ENCODE measurements at regions not wholly inside any gene's neighbourhood (a gene's known extent, or its start where the extent isn't known, plus 50 kb on each side); places are given as distances from the start of the nearest gene placed in this dataset.
"Not testable (repeated sequence)": the region's sequence is repeated elsewhere in the genome, so short reads cannot be mapped to it uniquely, and the experiment has no call there.

DNA sequence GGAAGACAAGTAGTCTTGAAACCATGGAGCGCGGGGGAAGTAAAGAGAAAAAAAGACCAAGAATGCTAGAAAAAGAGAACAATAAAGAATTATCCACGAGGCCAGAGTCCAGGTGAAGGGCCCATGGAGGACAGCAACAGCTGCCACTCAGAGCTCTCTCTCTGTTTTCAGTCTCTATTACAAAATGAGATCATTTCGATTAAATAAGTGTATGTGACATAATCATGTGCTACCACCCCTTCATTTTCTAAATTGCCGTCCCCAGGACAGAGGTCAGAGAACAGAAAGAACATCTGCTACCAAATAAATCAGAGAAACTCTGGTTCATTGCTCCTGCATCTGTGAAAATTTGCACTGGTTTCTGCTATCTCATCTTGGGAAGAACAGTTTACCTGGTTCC lies 838.7 kb downstream of the RNF144A start:
- H3K27ac ChIP-seq (ENCODE audit: low read length): no peak overlapping the region
- H3K4me1 ChIP-seq (ENCODE audit: control insufficient read depth, insufficient read depth, low read length): no peaks in the 10 kb centered on the region
- H3K4me3 ChIP-seq (ENCODE audit: low read length): no peak overlapping the region
- no peaks in the 10 kb centered on the region for H3K36me3 ChIP-seq (ENCODE audit: control insufficient read depth, insufficient read depth, low read length)
- DNase-seq (ENCODE audit: low read depth, low spot score): no peak
- no peaks in the 10 kb centered on the region for H3K27me3 ChIP-seq (ENCODE audit: control insufficient read depth, insufficient read depth, low read length)
- H3K9me3 ChIP-seq (ENCODE audit: control insufficient read depth, insufficient read depth, low read length): no peaks in the 10 kb centered on the region
- WGBS (ENCODE audit: insufficient coverage, insufficient read length): no CpG with 5 or more reads among the region's 5 CpGs

DNA sequence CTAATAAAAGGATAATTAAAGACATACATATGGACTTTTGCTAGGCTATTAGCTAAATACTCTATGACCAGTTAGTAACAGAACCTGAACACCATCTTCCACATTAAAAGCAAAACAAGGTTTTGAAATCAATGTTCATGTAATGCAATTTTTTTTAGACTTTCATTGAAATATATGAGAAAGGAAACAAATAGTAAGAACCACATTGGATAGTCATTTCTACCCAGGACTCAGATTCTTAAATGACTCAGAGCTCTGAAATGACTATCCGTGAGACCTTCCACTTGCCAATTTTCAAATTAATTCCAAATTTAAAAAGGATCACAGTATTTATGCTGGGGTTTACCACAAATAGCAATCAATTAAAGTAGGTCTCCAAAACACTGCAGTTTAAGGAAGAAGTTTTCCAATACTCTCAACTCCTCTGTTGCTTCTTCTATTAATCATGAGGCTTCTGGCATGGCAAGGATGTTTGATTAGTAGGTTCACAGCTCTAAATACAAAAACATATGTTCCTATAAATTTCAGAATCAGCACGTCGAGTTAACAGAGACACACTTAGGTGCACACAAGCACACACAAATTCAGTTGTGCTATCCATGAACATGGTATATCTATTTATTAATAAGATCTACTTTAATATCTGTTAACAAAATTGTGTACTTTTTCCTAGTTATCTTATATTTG lies 841.0 kb downstream of the RNF144A start:
- Histone ChIP-seq H3K9me3 (ENCODE audit: control insufficient read depth, insufficient read depth, low read length) (peaks cover 1% of the 10 kb centered on the region; the same call in 1 of the 2 replicates), H3K36me3 (ENCODE audit: control insufficient read depth, insufficient read depth, low read length) (no peaks in the 10 kb centered on the region), H3K27me3 (ENCODE audit: control insufficient read depth, insufficient read depth, low read length) (no peaks in the 10 kb centered on the region), H3K4me1 (ENCODE audit: control insufficient read depth, insufficient read depth, low read length) (no peaks in the 10 kb centered on the region), H3K4me3 (ENCODE audit: low read length) (no peak overlapping the region), H3K27ac (ENCODE audit: low read length) (no peak overlapping the region)
- no CpG with 5 or more reads among the region's 3 CpGs for WGBS (ENCODE audit: insufficient coverage, insufficient read length)
- no peak for DNase-seq (ENCODE audit: low read depth, low spot score)

DNA sequence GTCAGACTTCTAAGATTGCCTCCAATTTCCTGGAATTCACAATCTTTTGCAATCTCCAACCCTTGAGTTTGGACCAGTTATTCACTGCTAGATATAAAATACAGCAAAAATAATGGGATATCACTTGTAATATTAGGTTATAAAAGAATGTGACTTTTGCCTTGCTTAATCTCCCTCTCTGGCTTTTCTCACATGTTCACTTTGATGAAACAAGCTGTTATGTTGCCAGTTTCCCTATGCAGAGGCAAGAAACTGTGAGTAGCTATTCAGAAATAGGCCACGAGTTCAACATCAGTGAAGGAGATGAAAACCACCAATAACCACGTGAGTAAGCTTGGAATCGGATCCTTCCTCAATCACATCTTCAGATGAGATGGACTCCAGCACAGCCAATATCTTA lies 842.7 kb downstream of the RNF144A start:
- DNase-seq (ENCODE audit: low read depth, low spot score): no peak
- Histone ChIP-seq H3K36me3 (ENCODE audit: control insufficient read depth, insufficient read depth, low read length) (no peaks in the 10 kb centered on the region), H3K27me3 (ENCODE audit: control insufficient read depth, insufficient read depth, low read length) (no peaks in the 10 kb centered on the region), H3K27ac (ENCODE audit: low read length) (no peak overlapping the region), H3K9me3 (ENCODE audit: control insufficient read depth, insufficient read depth, low read length) (peaks cover 1% of the 10 kb centered on the region; the same call in 1 of the 2 replicates), H3K4me1 (ENCODE audit: control insufficient read depth, insufficient read depth, low read length) (no peaks in the 10 kb centered on the region), H3K4me3 (ENCODE audit: low read length) (no peak overlapping the region)
- WGBS (ENCODE audit: insufficient coverage, insufficient read length): no CpG with 5 or more reads among the region's 3 CpGs

DNA sequence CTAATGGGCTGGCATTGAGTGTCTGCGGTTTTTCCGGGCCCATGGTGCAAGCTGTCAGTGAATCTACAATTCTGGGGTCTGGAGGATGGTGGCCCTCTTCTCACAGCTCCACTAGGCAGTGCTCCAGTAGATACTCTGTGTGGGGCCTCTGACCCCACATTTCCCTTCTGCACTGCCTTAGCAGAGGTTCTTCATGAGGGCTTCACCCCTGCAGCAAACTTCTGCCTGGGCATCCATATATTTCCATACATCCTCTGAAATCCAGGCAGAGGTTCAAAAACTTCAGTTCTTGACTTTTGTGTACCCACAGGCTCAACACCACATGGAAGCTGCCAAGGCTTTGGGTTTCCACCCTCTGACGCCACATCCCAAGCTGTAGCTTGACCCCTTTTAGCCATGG lies 846.2 kb downstream of the RNF144A start:
- H3K9me3 ChIP-seq (ENCODE audit: control insufficient read depth, insufficient read depth, low read length); H3K4me1 ChIP-seq (ENCODE audit: control insufficient read depth, insufficient read depth, low read length); H3K27ac ChIP-seq (ENCODE audit: low read length); H3K36me3 ChIP-seq (ENCODE audit: control insufficient read depth, insufficient read depth, low read length); DNase-seq (ENCODE audit: low read depth, low spot score); H3K27me3 ChIP-seq (ENCODE audit: control insufficient read depth, insufficient read depth, low read length); H3K4me3 ChIP-seq (ENCODE audit: low read length): not testable (repeated sequence)
- WGBS (ENCODE audit: insufficient coverage, insufficient read length): no CpG with 5 or more reads among the region's 3 CpGs

DNA sequence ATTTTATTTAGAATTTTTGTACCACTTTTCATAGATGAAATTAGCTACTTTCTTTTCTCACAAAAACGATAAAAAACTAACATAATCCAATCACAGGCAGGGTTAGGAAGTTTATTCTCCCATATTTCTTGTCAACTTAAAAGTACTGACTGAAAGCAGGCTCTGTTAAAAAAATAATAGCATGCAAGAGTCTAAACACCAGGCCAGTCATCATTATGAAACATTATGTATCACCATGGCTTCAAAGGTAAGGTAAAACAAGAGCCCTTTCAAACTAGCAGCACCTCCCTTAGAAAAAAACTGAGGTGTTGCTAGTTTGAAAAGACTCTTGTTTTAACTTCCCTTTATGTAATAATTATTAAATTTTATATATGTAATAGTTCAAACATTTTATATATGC lies 848.0 kb downstream of the RNF144A start:
- H3K4me1 ChIP-seq (ENCODE audit: control insufficient read depth, insufficient read depth, low read length): no peaks in the 10 kb centered on the region; the same call in 1 of the 2 replicates
- no peak overlapping the region for H3K4me3 ChIP-seq (ENCODE audit: low read length)
- WGBS (ENCODE audit: insufficient coverage, insufficient read length): 100% methylated on average over 1 of the region's 1 CpG
- no peaks in the 10 kb centered on the region for H3K27me3 ChIP-seq (ENCODE audit: control insufficient read depth, insufficient read depth, low read length)
- no peak for DNase-seq (ENCODE audit: low read depth, low spot score)
- H3K9me3 ChIP-seq (ENCODE audit: control insufficient read depth, insufficient read depth, low read length): peaks cover 1% of the 10 kb centered on the region; the same call in 1 of the 2 replicates
- no peak overlapping the region for H3K27ac ChIP-seq (ENCODE audit: low read length)
- no peaks in the 10 kb centered on the region for H3K36me3 ChIP-seq (ENCODE audit: control insufficient read depth, insufficient read depth, low read length)

DNA sequence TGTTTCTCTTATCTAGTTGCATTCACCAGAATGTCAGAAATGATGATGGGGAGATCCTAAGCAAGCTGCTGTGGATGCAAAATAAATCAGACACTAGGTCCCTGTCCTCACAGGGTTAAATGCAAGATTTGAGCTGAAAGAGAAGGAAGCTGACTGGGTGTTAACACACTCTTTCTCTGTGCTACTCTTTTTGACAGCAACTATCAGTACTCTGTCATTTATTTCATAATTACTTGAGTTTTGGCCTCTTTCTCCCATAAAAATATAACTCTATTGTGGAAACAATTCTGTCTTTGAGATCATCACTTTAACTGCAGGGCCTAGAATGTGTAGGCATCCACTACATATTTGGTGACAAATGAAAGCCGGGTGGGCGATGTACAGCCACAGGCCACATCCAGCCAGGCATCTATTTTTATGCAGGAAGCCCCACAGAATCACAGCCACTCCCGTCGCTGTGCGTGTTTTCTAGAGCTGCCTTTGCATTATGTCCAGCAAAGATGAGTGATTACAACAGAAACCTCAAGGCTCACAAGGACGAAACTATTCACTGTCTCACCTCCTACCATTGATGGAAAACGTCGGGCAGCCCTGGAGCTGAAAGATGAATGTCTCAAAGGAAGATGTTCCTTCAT lies 849.0 kb downstream of the RNF144A start:
- no peak overlapping the region for H3K4me3 ChIP-seq (ENCODE audit: low read length)
- H3K4me1 ChIP-seq (ENCODE audit: control insufficient read depth, insufficient read depth, low read length): no peaks in the 10 kb centered on the region; the same call in 1 of the 2 replicates
- no peaks in the 10 kb centered on the region for H3K36me3 ChIP-seq (ENCODE audit: control insufficient read depth, insufficient read depth, low read length)
- no CpG with 5 or more reads among the region's 8 CpGs for WGBS (ENCODE audit: insufficient coverage, insufficient read length)
- peaks cover 1% of the 10 kb centered on the region; the same call in 1 of the 2 replicates for H3K9me3 ChIP-seq (ENCODE audit: control insufficient read depth, insufficient read depth, low read length)
- no peaks in the 10 kb centered on the region for H3K27me3 ChIP-seq (ENCODE audit: control insufficient read depth, insufficient read depth, low read length)
- no peak overlapping the region for H3K27ac ChIP-seq (ENCODE audit: low read length)
- no peak for DNase-seq (ENCODE audit: low read depth, low spot score)

DNA sequence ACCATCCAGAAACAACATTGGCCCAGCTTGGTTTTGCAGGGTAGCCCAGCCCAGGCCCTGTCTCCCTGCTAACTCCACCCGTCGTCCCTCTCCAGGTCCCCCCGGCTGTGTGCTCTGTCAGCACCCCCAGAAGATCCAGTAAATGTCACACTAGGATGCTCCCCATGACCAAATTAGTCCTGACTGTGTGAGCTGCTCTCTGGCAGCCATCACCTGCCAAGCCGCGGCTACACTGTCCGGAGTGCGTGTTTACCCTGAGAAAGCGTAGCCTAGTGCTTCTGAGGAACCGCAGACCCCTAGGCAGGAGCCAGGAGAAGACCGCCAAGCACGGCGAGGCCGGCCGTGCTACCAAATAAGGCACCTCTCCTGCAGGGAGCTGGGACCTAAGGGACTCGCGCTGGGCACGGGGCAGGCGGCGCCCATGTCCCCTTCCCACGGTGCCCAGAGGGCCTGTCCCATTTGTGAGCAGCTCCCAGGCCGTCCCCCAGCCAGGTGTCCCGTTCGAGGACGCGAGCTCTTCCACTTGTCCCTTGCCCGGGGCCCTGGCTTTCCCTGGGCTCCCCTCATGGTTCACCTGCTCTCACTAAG lies 849.9 kb downstream of the RNF144A start:
- no peaks in the 10 kb centered on the region for H3K36me3 ChIP-seq (ENCODE audit: control insufficient read depth, insufficient read depth, low read length)
- WGBS (ENCODE audit: insufficient coverage, insufficient read length): no CpG with 5 or more reads among the region's 26 CpGs
- H3K4me1 ChIP-seq (ENCODE audit: control insufficient read depth, insufficient read depth, low read length): no peaks in the 10 kb centered on the region; the same call in 1 of the 2 replicates
- H3K4me3 ChIP-seq (ENCODE audit: low read length): no peak overlapping the region
- no peak overlapping the region for H3K27ac ChIP-seq (ENCODE audit: low read length)
- H3K9me3 ChIP-seq (ENCODE audit: control insufficient read depth, insufficient read depth, low read length): peaks cover 1% of the 10 kb centered on the region; the same call in 1 of the 2 replicates
- DNase-seq (ENCODE audit: low read depth, low spot score): no peak
- no peaks in the 10 kb centered on the region for H3K27me3 ChIP-seq (ENCODE audit: control insufficient read depth, insufficient read depth, low read length)

DNA sequence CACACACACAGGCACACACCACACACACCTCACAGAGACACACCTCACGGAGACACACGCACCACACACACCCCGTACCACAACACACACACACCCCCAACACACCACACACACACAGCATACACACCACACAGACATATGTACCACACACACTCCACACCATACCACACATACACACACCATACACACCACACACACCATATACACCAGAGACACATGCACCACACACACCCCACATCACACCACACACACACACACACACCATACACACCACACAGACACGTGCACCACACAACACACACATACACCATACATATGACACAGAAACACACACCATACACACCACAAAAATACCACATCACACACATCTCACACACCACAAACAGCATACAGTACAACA lies 850.7 kb downstream of the RNF144A start:
- no peak overlapping the region for H3K4me3 ChIP-seq (ENCODE audit: low read length)
- no peaks in the 10 kb centered on the region; the same call in 1 of the 2 replicates for H3K4me1 ChIP-seq (ENCODE audit: control insufficient read depth, insufficient read depth, low read length)
- DNase-seq (ENCODE audit: low read depth, low spot score): no peak
- no peaks in the 10 kb centered on the region for H3K36me3 ChIP-seq (ENCODE audit: control insufficient read depth, insufficient read depth, low read length)
- H3K27me3 ChIP-seq (ENCODE audit: control insufficient read depth, insufficient read depth, low read length): no peaks in the 10 kb centered on the region
- H3K27ac ChIP-seq (ENCODE audit: low read length): no peak overlapping the region
- WGBS (ENCODE audit: insufficient coverage, insufficient read length): 100% methylated on average over 4 of the region's 4 CpGs
- no peaks in the 10 kb centered on the region for H3K9me3 ChIP-seq (ENCODE audit: control insufficient read depth, insufficient read depth, low read length)

DNA sequence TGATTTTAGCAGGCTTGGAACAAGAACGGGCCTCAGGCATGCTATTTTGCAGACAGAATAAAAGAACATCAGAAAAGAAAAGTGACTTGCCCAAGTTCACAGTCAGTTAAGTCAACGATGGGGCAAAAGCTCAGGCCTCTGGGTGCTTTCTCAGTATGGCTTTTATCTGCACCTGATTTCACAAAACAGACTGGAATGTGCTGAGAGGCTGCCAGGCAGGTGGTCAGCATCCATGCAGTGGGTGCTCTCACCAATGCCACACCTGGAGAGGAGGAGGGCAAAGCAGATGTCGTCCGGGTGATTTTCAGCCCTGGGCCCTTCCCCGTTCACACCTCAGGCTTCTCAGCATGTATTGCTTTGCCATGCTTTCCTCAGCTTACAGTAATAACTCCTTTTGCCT lies 854.6 kb downstream of the RNF144A start:
- WGBS (ENCODE audit: insufficient coverage, insufficient read length): no CpG with 5 or more reads among the region's 5 CpGs
- DNase-seq (ENCODE audit: low read depth, low spot score): no peak

DNA sequence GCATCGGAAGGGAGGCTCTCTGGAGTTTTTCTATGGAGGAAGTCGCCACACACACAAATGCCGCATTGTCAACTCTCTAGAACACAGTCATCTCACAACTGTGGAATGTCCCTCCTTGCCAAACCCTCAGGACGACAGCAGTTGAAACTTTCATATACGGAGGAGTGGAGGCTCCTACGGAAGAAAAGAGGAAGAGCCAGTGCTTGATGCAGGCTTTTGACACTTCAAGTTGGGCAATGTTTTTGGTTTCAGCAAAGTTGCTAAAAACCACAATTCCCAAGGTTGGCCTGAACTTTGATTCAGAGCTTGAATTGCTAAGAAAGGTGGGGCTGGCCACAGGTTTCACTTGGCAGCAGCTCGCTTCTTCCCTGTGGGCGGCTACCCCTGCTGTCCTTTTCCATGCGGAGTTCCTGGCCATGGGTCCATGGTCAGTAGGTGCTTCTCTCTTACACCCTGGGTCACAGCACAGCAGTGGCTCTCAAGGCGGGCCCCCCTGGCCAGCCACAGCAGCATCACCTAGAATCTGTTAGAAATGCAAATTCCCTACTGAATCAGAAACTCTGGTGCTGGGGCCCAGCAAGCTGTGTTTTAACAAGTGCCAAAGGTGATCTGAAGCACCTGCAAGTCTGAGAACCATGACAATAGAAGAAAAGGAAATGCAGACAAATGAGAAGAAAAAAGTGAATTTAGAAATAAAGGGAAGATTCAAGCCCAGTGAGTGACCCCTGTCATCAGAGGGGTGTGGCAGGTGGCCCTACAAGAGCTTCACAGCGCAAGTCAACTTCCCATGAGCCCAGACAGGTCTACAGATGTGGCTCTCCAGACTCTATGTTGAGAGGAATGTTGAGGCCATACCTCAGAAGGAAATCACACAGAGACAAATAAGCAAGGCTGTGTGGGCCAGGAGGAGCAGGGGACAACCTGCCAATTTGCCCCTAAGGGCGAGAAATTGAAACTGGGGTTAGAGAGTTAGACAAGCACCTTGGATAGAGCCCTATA lies 856.4 kb downstream of the RNF144A start:
- no CpG with 5 or more reads among the region's 12 CpGs for WGBS (ENCODE audit: insufficient coverage, insufficient read length)
- no peak overlapping the region for H3K27ac ChIP-seq (ENCODE audit: low read length)
- no peak overlapping the region for H3K4me3 ChIP-seq (ENCODE audit: low read length)

More for the DNA sequence above, 854.6 kb downstream of the RNF144A start:
- Histone ChIP-seq H3K36me3 (ENCODE audit: control insufficient read depth, insufficient read depth, low read length) (no peaks in the 10 kb centered on the region), H3K27me3 (ENCODE audit: control insufficient read depth, insufficient read depth, low read length) (no peaks in the 10 kb centered on the region), H3K27ac (ENCODE audit: low read length) (no peak overlapping the region), H3K4me3 (ENCODE audit: low read length) (no peak overlapping the region), H3K4me1 (ENCODE audit: control insufficient read depth, insufficient read depth, low read length) (no peaks in the 10 kb centered on the region; the same call in none of the 2 replicates), H3K9me3 (ENCODE audit: control insufficient read depth, insufficient read depth, low read length) (no peaks in the 10 kb centered on the region)

More for the DNA sequence above, 856.4 kb downstream of the RNF144A start:
- Histone ChIP-seq H3K36me3 (ENCODE audit: control insufficient read depth, insufficient read depth, low read length) (no peaks in the 10 kb centered on the region), H3K27me3 (ENCODE audit: control insufficient read depth, insufficient read depth, low read length) (no peaks in the 10 kb centered on the region), H3K9me3 (ENCODE audit: control insufficient read depth, insufficient read depth, low read length) (no peaks in the 10 kb centered on the region), H3K4me1 (ENCODE audit: control insufficient read depth, insufficient read depth, low read length) (no peaks in the 10 kb centered on the region; the same call in none of the 2 replicates)
- no peak for DNase-seq (ENCODE audit: low read depth, low spot score)

All from iPS DF 6.9 (cell line).